ENCODE measurements at regions not wholly inside any gene's neighbourhood (a gene's known extent, or its start where the extent isn't known, plus 50 kb on each side); places are given as distances from the start of the nearest gene placed in this dataset.

DNA sequence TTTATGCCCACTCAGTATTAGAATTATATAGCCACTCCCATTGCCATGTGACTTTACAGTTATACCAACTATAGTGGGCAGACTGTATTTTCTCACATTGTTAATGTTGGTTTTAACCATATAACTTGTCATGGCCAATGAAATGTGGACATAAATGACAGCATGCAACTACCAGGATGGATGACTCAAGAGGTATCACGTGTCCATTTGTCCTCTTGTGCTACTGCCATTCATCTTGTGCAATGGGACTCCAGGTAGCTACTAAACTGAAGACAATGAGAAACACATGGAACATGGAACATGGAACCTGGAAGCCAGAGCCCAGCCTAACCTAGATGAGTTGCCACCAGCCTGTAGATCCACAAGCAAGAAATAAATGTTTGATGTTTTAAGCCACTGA is 242.7 kb upstream of the IPO5 start:
- Histone ChIP-seq H3K27me3 (replicated peaks) (no peaks in the 10 kb centered on the region), H3K27ac (no peak overlapping the region), H3K36me3 (replicated peaks) (no peaks in the 10 kb centered on the region), H3K4me3 (ENCODE audit: low read depth, low read length) (no peak overlapping the region)
- DNase-seq, result no peak
- in situ Hi-C loops (cut with HindIII; ENCODE audit: low pct_ligation_motif_present, low sequenced_read_pairs), result no loop called here
- TF ChIP-seq, protein P1, sequence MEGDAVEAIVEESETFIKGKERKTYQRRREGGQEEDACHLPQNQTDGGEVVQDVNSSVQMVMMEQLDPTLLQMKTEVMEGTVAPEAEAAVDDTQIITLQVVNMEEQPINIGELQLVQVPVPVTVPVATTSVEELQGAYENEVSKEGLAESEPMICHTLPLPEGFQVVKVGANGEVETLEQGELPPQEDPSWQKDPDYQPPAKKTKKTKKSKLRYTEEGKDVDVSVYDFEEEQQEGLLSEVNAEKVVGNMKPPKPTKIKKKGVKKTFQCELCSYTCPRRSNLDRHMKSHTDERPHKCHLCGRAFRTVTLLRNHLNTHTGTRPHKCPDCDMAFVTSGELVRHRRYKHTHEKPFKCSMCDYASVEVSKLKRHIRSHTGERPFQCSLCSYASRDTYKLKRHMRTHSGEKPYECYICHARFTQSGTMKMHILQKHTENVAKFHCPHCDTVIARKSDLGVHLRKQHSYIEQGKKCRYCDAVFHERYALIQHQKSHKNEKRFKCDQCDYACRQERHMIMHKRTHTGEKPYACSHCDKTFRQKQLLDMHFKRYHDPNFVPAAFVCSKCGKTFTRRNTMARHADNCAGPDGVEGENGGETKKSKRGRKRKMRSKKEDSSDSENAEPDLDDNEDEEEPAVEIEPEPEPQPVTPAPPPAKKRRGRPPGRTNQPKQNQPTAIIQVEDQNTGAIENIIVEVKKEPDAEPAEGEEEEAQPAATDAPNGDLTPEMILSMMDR (IDR thresholded peaks at IDR 0.05; ENCODE audit: low read depth, low read length, missing control alignments), result no peak

GRCh38 chr13:97712770-97713169 is 240.7 kb upstream of the IPO5 start:
- DNase-seq, result no peak
- in situ Hi-C loops (cut with HindIII; ENCODE audit: low pct_ligation_motif_present, low sequenced_read_pairs), result no loop called here
- TF ChIP-seq, protein P1 (IDR thresholded peaks at IDR 0.05; ENCODE audit: low read depth, low read length, missing control alignments), result no peak
- Histone ChIP-seq H3K27me3 (replicated peaks) (no peaks in the 10 kb centered on the region), H3K27ac (no peak overlapping the region), H3K4me3 (ENCODE audit: low read depth, low read length) (no peak overlapping the region), H3K36me3 (replicated peaks) (no peaks in the 10 kb centered on the region)

DNA sequence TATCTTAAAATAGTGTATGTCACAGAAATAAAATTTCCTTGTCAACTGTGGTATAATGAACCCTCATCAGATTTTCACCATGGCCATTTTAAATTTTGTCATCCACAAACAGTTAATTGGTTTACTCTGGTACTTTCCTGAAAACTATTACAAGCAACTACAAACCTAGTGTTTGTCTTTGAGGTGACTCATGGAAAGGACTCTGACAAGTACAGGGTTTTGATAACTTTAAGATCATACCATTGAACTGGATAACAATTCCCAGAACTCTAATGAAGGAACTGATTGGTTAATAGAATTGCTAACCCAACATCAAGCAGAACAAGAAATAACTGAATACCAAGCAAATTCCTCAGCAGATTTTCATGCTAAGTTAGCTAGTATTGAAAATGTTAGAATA is 237.7 kb upstream of the IPO5 start:
- TF ChIP-seq, protein P1 (IDR thresholded peaks at IDR 0.05; ENCODE audit: low read depth, low read length, missing control alignments), result no peak
- Histone ChIP-seq H3K36me3 (replicated peaks) (no peaks in the 10 kb centered on the region), H3K27me3 (replicated peaks) (no peaks in the 10 kb centered on the region), H3K27ac (no peak overlapping the region), H3K4me3 (ENCODE audit: low read depth, low read length) (no peak overlapping the region)
- in situ Hi-C loops (cut with HindIII; ENCODE audit: low pct_ligation_motif_present, low sequenced_read_pairs), result no loop called here
- DNase-seq, result no peak

DNA sequence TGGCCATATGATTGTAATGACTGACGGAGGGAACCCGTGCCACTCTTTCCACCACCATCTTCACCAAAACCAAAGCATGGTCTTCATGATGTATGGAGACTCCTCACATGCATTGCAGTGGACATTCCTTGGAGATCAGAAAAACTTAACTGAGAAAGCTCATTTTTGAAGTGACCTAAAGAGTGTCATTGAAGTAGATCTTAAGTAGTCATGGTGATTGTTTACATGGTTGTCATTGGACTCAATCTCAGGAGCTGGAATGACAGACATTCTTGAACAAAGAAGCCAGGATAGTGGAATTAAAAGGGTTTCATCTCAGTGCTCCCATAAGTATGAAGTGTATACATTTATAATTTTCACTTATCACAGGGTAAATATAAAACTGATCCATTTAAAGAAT is 236.7 kb upstream of the IPO5 start:
- in situ Hi-C loops (cut with HindIII; ENCODE audit: low pct_ligation_motif_present, low sequenced_read_pairs), result no loop called here
- Histone ChIP-seq H3K27ac (no peak overlapping the region), H3K36me3 (replicated peaks) (no peaks in the 10 kb centered on the region), H3K4me3 (ENCODE audit: low read depth, low read length) (no peak overlapping the region), H3K27me3 (replicated peaks) (no peaks in the 10 kb centered on the region)
- DNase-seq, result no peak
- TF ChIP-seq, protein P1 (IDR thresholded peaks at IDR 0.05; ENCODE audit: low read depth, low read length, missing control alignments), result no peak

GRCh38 chr13:97719736-97720135 is 233.7 kb upstream of the IPO5 start:
- no peaks in the 10 kb centered on the region for H3K36me3 ChIP-seq (replicated peaks)
- no peak overlapping the region for H3K4me3 ChIP-seq (ENCODE audit: low read depth, low read length)
- no peaks in the 10 kb centered on the region for H3K27me3 ChIP-seq (replicated peaks)
- no peak overlapping the region for H3K27ac ChIP-seq
- in situ Hi-C loops (cut with HindIII; ENCODE audit: low pct_ligation_motif_present, low sequenced_read_pairs), result no loop called here
- TF ChIP-seq, protein P1 (IDR thresholded peaks at IDR 0.05; ENCODE audit: low read depth, low read length, missing control alignments), result no peak
- DNase-seq, result peak; percentile 27

- TF ChIP-seq, protein P1 (IDR thresholded peaks at IDR 0.05; ENCODE audit: low read depth, low read length, missing control alignments), result no peak
- in situ Hi-C loops (cut with HindIII; ENCODE audit: low pct_ligation_motif_present, low sequenced_read_pairs), result no loop called here
- DNase-seq, result no peak
- Histone ChIP-seq H3K27me3 (replicated peaks) (no peaks in the 10 kb centered on the region), H3K36me3 (replicated peaks) (no peaks in the 10 kb centered on the region), H3K4me3 (ENCODE audit: low read depth, low read length) (no peak overlapping the region), H3K27ac (no peak overlapping the region)
These were observed 232.6 kb upstream of the IPO5 start for GRCh38 chr13:97720896-97721295.

All from brain microvascular endothelial cell (primary cell).